IPS-NIHi7 (cell line): ENCODE measurements at regions not wholly inside any gene's neighbourhood (a gene's known extent, or its start where the extent isn't known, plus 50 kb on each side); places are given as distances from the start of the nearest gene placed in this dataset.

Source experiments
- DNase-seq: peaks from one replicate; pipeline ENCODE4 v3.0.0; 2012; ENCODE audit warnings: mixed read lengths; ENCODE audit errors: extremely low spot score

- DNase-seq = no peak
These were observed 204.2 kb downstream of the USP12 start for GRCh38 chr13:26967119-26968038.

GRCh38 chr13:26966701-26967080 lies 204.9 kb downstream of the USP12 start:
- no peak for DNase-seq

GRCh38 chr13:26965952-26966700 lies 205.5 kb downstream of the USP12 start:
- no peak for DNase-seq

GRCh38 chr13:26964278-26965250 lies 204.0 kb upstream of the GPR12 start:
- no peak for DNase-seq

- DNase-seq = no peak
These were observed 202.1 kb upstream of the GPR12 start for GRCh38 chr13:26962671-26963070.

GRCh38 chr13:26961890-26962615 lies 201.5 kb upstream of the GPR12 start:
- no peak for DNase-seq

- no peak for DNase-seq
These were observed 196.6 kb upstream of the GPR12 start for GRCh38 chr13:26957182-26957581.

GRCh38 chr13:26956522-26957142 lies 196.0 kb upstream of the GPR12 start:
- DNase-seq = no peak

- DNase-seq = no peak
These were observed 194.4 kb upstream of the GPR12 start for GRCh38 chr13:26954976-26955375.

- no peak for DNase-seq
These were observed 192.7 kb upstream of the GPR12 start for GRCh38 chr13:26953291-26953690.

- DNase-seq = no peak
These were observed 192.1 kb upstream of the GPR12 start for GRCh38 chr13:26952551-26953143.

GRCh38 chr13:26951581-26952177 lies 191.1 kb upstream of the GPR12 start:
- no peak for DNase-seq

- DNase-seq = no peak
These were observed 190.4 kb upstream of the GPR12 start for GRCh38 chr13:26950968-26951367.

GRCh38 chr13:26950546-26950945 lies 190.0 kb upstream of the GPR12 start:
- no peak for DNase-seq

- no peak for DNase-seq
These were observed 189.3 kb upstream of the GPR12 start for GRCh38 chr13:26949701-26950502.

GRCh38 chr13:26948353-26948752 lies 187.8 kb upstream of the GPR12 start:
- no peak for DNase-seq

- DNase-seq = peak; percentile 68
These were observed 186.2 kb upstream of the GPR12 start for GRCh38 chr13:26946684-26947343.

- no peak for DNase-seq
These were observed 183.2 kb upstream of the GPR12 start for GRCh38 chr13:26943748-26944147.
